Fibroblast of gingiva (primary cell): ENCODE measurements at regions not wholly inside any gene's neighbourhood (a gene's known extent, or its start where the extent isn't known, plus 50 kb on each side); places are given as distances from the start of the nearest gene placed in this dataset.
A peak's percentile ranks its signal among the peaks of the same experiment; 100 is the strongest.
"Not testable (repeated sequence)": the region's sequence is repeated elsewhere in the genome, so short reads cannot be mapped to it uniquely, and the experiment has no call there.

ENCODE experiments used
- DNase-seq: peaks from one replicate; pipeline ENCODE4 v3.0.0-alpha.2; 2011; ENCODE audit warnings: low read depth

DNA sequence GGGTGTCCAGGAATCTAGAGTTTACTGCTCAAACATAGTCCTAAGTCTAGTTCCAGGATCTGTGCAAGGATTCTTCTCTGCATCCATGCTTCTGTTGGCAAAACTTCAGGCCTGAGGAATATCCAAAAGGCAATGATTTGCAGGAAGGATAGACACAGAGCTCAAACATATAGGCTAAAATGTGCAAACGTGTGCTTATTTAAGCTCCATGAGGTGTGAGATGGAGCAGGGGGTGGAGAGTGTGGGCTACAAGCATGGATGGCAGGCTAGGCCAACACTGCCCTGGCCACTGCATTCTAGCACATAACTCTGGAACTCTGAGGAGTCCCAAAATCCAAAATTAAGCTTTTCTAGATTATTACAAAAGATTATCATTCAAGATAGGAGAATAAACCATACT, 301.1 kb downstream of the PAX3 start:
- DNase-seq = no peak

DNA sequence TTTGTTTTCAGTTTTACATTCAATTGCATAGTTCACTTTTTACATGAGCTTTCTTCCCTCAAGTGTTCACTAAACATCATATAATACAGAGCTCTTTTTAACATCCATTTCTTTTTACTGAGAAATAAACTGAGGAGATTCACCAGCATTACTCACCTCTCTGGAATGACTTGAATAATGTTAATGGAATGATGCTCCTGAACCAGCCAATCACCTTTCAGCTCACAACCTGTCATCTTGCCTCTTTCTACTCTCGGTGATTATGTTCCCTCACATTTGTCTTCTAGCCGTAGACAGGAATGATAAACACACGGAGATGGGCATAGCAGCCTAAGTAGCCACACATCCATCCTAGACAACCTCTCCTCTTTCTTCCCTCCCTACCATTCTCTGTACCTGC, 301.7 kb downstream of the PAX3 start:
- DNase-seq = peak; percentile 3

- DNase-seq = no peak
Measured at GRCh38 chr2:221994926-221995325, 303.9 kb downstream of the PAX3 start.

DNA sequence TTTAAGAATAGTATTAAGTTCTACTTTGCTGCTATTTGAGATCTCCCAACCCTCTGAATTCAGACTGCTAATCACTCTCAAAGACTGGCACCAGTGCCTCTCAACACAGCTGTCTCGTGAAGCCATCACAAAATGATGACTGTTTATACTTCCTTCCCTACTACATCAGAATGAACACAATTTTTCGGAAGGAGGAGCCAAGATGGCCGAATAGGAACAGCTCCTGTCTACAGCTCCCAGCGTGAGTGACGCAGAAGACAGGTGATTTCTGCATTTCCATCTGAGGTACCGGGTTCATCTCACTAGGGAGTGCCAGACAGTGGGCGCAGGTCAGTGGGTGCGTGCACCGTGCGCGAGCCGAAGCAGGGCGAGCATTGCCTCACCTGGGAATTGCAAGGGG, 314.4 kb downstream of the PAX3 start:
- DNase-seq = not testable (repeated sequence)

DNA sequence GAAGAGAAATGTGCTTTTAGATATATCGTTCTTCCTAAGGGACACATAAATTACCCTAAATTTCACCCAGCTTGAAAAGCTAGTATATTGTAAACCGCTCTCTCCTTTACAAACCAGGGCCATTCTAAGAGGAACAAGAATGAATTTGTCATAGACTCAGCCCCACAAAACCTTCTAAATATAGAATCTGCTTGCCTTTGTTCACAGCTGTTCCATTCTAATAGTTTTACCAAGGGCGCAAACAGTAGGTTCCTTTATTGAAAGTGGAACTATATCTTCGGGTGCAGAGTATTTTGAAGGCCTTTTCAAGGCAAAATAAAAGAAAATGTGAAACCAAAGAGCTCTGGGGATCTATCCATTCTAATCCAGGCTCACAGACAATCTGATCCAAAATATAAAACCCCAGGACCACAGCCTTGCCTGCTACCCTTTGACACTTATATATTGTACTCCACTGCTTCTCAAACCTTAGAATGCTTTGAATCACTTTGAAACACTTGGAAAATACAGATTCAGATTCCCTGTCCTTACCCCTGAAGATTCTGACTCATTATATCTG, 316.8 kb downstream of the PAX3 start:
- DNase-seq = no peak

- DNase-seq = no peak
Measured at GRCh38 chr2:221975151-221975550, 323.6 kb downstream of the PAX3 start.

DNA sequence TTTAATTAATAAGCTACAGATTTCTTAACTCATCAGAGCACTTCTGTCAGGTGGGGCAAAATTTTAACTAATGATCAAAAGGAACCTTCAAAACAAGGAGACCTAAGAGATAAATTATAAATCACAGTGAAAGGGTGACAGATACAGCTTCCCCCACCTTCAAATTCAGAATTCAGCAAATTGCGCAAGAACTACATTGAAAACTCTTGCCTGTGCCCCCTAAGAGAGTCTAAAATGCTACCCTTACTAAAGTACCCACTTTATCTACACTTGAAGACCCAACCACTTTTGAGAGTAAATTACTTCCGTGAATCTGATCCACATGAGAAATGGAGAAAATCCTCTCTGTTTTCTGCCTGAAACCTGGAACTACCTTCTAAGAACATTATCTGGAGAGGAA, 324.9 kb downstream of the PAX3 start:
- no peak for DNase-seq

- DNase-seq = no peak
Measured at GRCh38 chr2:221973502-221973901, 325.3 kb downstream of the PAX3 start.

DNA sequence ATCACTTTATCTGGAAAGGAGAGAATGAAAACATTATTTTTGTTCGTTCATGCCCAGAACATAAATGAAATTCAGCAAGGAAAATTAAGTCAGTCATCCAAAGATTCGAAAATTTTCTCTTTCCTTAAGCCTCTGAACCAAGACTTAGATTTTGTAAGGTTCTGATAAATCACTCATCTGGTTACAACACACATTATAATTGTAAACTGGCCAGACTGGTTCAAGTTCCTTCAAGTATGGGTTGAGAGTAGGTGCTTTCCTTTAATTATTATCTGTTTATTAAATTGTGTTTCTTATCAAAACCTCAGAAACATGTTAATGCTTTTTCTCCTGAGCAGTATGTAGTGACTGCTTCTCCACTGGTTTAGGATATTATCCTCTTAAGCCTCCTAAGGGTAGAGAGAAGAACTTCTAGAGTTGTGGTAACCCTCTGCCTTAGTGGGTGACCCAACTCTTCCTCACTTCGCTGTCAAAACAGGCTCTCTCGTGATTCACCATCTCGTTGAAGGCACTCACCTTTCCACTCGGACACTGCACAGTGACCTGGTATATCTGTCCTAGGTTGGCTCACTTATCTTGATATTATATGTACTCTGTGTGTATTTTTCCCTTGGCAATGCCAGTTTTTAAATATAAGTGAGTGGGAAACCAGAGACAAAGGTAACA, 325.9 kb downstream of the PAX3 start:
- DNase-seq = no peak

DNA sequence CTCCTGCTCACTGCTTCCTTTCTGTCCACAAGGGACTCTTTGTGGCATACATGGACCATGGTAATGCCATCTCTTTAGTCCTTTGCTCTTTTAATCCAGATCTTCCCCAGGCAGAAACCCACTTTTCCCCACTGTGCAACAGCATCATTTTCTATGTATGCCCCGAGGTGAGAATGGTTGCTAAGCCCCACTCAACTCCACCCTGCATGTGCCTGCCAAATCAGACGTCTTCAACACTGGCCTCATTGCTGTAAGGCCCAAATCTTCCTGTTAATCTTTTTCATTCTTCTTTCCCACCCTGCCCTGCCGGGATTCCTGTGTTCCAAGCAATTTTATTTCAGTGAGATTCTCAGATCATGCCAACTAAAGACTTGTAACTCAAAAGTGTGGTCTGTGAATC, 328.4 kb downstream of the PAX3 start:
- DNase-seq = no peak

GRCh38 chr2:221969830-221970144, 329.0 kb downstream of the PAX3 start:
- DNase-seq = no peak

DNA sequence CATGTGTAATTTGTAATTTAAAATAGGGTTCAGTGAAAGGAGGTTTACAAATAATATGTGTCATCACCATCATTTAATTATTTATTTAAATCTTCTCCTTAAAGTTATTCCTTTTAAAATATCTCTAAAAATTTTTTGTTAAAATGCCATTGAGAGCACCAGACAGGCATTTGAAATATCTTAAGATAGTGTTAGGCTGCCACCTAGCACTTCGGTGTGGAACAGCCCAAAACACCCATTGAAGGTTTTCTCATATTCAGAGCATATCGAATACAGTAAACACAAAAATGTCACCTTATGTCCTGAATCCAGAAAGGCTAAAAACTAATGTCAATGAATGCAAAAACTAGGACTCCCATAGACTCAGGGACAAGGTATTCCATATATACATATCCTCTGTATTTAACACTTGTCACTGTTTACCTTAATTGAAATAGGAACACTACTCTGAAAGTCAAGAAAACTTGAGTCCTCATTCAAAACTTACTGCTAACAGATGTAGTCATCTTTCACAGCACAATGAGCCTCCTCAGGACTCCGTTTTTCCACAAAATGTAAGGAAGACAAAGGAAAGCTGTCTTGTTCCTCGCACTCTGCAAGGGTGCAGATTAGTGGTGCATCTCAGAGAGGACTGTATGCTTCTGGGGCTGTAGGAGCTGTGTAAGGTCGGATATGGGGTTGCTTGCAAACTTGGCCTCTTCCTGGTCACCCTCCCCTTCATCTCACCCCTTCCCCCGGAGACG, 329.5 kb downstream of the PAX3 start:
- DNase-seq = peak; percentile 34

GRCh38 chr2:221962186-221962585, 336.6 kb downstream of the PAX3 start:
- DNase-seq = no peak

DNA sequence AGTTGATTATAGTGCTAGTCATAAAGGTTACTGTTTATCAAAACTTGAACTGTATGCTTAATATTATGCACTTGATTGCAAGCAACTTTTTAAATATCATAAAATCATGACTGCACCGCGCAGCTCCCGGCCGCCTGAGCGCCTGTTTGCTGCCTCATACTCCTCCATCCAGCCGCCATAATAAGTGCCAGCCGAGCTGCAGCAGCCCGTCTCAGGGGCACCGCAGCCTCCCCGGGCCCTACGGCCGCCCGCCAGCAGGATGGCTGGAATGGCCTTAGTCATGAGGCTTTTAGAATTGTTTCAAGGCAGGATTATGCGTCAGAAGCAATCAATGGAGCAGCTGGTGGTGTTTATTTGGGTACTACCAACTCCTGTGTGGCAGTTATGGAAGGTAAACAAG, 337.2 kb downstream of the PAX3 start:
- DNase-seq = no peak

- no peak for DNase-seq
Measured at GRCh38 chr2:221958224-221958623, 340.6 kb downstream of the PAX3 start.

DNA sequence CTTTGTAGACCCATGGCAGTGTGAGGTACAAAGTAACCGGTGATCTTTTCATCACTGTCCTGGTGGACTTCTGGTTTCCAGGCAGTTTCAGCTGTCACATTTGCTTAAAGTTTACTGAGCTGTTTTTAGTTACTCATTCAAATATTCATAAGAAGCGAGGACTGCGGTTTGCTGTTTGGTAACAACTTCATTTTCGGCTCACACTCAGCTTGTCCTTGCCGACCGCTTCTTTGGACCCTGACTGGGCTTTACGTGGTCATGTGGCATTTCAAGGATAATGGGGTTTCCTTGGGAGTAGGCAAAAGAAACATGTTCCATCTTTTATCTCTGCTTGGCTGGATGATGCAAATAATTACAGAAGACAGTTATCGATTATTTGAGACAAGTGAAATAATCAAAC, 350.7 kb downstream of the PAX3 start:
- no peak for DNase-seq

DNA sequence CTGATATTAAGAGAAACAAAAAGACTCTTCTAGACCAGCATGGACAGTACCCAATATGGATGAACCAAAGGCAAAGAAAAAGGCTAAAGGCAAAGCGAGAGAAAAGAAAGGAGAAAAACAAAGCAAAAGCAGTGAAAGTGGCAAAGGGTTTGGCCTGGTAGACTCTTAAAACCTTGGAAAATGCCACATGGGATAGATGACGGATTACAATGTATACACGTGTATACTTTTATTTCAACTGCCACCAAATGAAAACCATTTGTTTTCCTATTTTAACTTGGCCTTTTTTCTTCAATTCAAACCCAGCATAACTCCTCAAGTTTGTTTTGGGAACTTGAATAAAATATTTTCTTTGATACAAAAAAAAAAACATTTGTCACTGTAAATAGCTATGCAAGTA, 354.3 kb downstream of the PAX3 start:
- not testable (repeated sequence) for DNase-seq

DNA sequence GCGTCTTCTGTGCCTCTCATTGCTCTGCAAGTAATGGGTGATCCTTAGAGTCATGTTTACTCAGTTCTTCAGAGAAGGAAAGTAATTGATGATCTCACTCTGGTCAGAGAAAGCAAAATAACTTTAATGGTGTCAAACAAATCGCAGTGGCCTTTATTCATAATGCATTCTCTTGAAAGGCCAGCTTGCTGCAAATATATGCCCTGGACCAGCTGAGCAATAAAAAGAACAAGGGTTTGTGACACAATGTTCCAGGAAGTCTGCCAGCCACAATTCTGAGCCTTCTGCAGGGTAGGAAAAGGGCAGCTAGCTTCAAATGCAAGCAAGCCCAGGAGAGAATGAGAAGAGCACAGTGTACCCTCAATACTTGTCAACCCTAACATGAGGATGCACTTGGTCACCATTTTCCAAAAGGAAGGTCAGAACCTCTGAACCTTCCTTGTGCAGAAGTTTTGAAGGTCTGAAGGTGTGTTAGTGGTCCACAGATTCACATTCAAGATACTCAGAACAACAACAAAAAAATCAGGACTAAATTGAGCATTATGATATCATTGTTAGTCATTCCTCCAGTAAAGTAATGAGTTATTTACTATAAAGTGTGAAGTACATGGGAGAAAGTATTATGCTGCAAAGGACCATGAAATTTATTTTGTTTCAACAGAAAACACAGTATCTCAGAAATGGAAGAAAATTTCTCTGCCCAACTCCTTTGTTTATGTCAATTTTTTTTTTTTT, 355.6 kb downstream of the PAX3 start:
- peak; percentile 94 for DNase-seq

DNA sequence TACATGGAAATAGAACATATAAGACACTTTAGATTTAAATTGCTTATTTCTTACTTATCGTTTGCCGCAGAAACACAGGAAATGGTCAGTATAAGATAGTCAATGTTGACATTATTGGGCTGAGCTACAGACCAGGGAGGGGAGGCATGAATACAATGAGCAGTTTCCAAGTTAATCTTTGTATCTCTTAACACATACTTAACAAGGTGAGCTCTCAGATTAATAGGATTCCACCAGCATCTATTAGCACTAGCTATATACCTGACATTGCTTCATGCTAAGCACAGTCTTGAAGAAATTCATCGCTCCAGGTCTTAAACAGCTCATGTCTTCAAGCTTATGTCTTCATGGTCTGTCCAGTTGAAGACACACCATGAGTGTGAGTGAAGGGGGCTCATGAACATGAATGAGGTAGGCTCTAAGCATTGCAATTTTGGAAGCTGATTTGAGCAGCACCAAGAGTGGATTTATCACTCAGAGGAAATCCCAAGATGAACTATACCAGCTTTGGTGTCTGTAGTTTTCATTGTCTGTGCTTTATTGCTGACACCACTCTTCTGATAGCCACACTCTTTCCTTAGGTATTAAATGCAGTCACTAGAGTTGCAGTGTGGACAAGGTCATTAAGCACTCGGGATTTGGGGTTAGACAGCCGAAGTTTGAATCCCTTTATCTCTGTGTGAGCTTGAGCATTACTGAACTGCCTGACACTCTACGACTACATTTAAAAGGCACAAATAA, 359.3 kb upstream of the EPHA4 start:
- no peak for DNase-seq

GRCh38 chr2:221929259-221929658, 357.2 kb upstream of the EPHA4 start:
- no peak for DNase-seq

GRCh38 chr2:221926327-221926726, 354.2 kb upstream of the EPHA4 start:
- no peak for DNase-seq

DNA sequence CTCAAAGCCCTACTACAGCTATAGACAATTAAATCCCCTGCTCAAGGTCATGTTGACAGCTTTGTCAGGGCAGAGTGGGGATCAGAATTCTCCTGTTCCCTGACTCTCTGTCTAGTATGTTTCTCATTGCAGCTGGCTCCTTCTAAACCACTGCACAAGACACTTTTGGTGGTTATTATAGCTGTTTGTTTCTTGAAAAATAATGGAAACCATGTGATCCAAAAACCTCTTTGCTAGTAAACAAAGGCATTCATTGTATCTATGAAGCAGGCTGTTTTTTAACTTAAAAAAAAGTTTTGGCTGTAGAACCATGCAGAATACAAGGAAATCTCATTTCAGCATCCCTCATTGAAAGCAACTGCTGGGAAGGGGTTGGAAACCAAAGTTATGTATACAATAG, 352.5 kb upstream of the EPHA4 start:
- DNase-seq = no peak
